ENCODE measurements at regions not wholly inside any gene's neighbourhood (a gene's known extent, or its start where the extent isn't known, plus 50 kb on each side); places are given as distances from the start of the nearest gene placed in this dataset.
A peak's percentile ranks its signal among the peaks of the same experiment; 100 is the strongest.

- Histone ChIP-seq H3K27ac (ENCODE audit: low read length) (no peak overlapping the region), H3K9ac (ENCODE audit: low read length) (no peak overlapping the region), H2AFZ (ENCODE audit: low read length) (no peak overlapping the region), H3K4me3 (ENCODE audit: low read length) (no peak overlapping the region), H3K4me1 (ENCODE audit: insufficient read depth, low read length) (peaks cover 28% of the 10 kb centered on the region), H3K79me2 (ENCODE audit: low read length) (no peaks in the 10 kb centered on the region), H3K36me3 (ENCODE audit: low read depth, low read length) (no peaks in the 10 kb centered on the region), H4K20me1 (ENCODE audit: low read length) (no peaks in the 10 kb centered on the region), H3K4me2 (ENCODE audit: low read length) (no peak overlapping the region), H3F3A (ENCODE audit: low read length, unreplicated experiment) (no peaks in the 10 kb centered on the region), H3K27me3 (ENCODE audit: low read length) (no peaks in the 10 kb centered on the region), H3K9me3 (ENCODE audit: low read length) (no peaks in the 10 kb centered on the region), H3K9me2 (replicated peaks; ENCODE audit: low read length) (no peaks in the 10 kb centered on the region; the same call in 1 of the 2 replicates)
- ChIA-PET CTCF (no interaction called here), POLR2A (ENCODE audit: unreplicated experiment) (no interaction called here)
- TF ChIP-seq, protein P1, sequence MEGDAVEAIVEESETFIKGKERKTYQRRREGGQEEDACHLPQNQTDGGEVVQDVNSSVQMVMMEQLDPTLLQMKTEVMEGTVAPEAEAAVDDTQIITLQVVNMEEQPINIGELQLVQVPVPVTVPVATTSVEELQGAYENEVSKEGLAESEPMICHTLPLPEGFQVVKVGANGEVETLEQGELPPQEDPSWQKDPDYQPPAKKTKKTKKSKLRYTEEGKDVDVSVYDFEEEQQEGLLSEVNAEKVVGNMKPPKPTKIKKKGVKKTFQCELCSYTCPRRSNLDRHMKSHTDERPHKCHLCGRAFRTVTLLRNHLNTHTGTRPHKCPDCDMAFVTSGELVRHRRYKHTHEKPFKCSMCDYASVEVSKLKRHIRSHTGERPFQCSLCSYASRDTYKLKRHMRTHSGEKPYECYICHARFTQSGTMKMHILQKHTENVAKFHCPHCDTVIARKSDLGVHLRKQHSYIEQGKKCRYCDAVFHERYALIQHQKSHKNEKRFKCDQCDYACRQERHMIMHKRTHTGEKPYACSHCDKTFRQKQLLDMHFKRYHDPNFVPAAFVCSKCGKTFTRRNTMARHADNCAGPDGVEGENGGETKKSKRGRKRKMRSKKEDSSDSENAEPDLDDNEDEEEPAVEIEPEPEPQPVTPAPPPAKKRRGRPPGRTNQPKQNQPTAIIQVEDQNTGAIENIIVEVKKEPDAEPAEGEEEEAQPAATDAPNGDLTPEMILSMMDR (conservative IDR thresholded peaks at IDR 0.05; ENCODE audit: low read depth, low read length) = no peak
- TF ChIP-seq EZH2phosphoT487 (IDR thresholded peaks at IDR 0.05; ENCODE audit: borderline replicate concordance, low read length) = no peak
- no peak for TF ChIP-seq EZH2 (IDR thresholded peaks at IDR 0.05; ENCODE audit: low read length, unreplicated experiment)
- ATAC-seq = no peak
- no TSS peak for BruUV-seq (replicated peaks)
- intact Hi-C loops (cut with micrococcal nuclease) = loop anchor here (5.0 to 10.0 kb wide), 3 partner anchors 50 to 262 kb away; no protein-coding TSS in a partner anchor
- DNase-seq = no peak
These were observed 193.6 kb upstream of the RASSF8 start for GRCh38 chr12:25764892-25765291.

DNA sequence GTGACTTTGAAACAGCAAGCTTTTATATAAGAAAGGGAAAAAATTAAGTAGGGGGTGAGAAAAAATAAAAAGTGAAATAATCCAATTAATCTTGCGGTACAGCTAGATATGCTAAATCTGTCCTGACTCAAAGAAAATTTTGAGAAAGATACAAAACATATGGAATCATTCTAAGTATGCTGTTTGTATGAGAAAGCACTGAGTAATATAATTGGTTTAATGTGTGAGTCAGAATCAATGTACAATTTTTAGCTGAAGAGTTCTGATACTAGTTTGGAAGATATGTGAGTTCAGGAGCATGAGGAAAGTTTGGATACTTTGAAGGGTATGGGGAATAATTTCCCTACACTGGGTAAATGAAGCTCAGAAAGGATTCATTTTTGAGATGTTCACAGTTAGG is 190.9 kb upstream of the RASSF8 start:
- H3K9ac ChIP-seq (ENCODE audit: low read length) = no peak overlapping the region
- TF ChIP-seq, protein P1 (conservative IDR thresholded peaks at IDR 0.05; ENCODE audit: low read depth, low read length) = no peak
- TF ChIP-seq EZH2phosphoT487 (IDR thresholded peaks at IDR 0.05; ENCODE audit: borderline replicate concordance, low read length) (no peak), EZH2 (IDR thresholded peaks at IDR 0.05; ENCODE audit: low read length, unreplicated experiment) (no peak)
- no TSS peak for BruUV-seq (replicated peaks)
- no peak overlapping the region for H3K27ac ChIP-seq (ENCODE audit: low read length)
- no peaks in the 10 kb centered on the region for H3K36me3 ChIP-seq (ENCODE audit: low read depth, low read length)
- H3K4me2 ChIP-seq (ENCODE audit: low read length) = peak overlapping the region; percentile 39
- CTCF ChIA-PET = no interaction called here
- no peaks in the 10 kb centered on the region for H4K20me1 ChIP-seq (ENCODE audit: low read length)
- H3K4me1 ChIP-seq (ENCODE audit: insufficient read depth, low read length) = peaks cover 28% of the 10 kb centered on the region
- no peaks in the 10 kb centered on the region for H3K9me2 ChIP-seq (replicated peaks; ENCODE audit: low read length)
- no peaks in the 10 kb centered on the region for H3K27me3 ChIP-seq (ENCODE audit: low read length)
- DNase-seq (peak; percentile 79), ATAC-seq (peak; percentile 69)
- no peak overlapping the region for H3K4me3 ChIP-seq (ENCODE audit: low read length)
- H3F3A ChIP-seq (ENCODE audit: low read length, unreplicated experiment) = no peaks in the 10 kb centered on the region
- no peaks in the 10 kb centered on the region for H3K9me3 ChIP-seq (ENCODE audit: low read length)
- intact Hi-C loops (cut with micrococcal nuclease) = loop anchor here (5.0 to 10.0 kb wide), 3 partner anchors 47 to 260 kb away; no protein-coding TSS in a partner anchor
- H2AFZ ChIP-seq (ENCODE audit: low read length) = no peak overlapping the region
- POLR2A ChIA-PET (ENCODE audit: unreplicated experiment) = interaction anchor here (0.5 kb wide), 1 partner anchor 271 kb away, joined by 4 read pairs; no protein-coding TSS in a partner anchor
- no peaks in the 10 kb centered on the region for H3K79me2 ChIP-seq (ENCODE audit: low read length)

GRCh38 chr12:25768151-25768550 is 190.3 kb upstream of the RASSF8 start:
- DNase-seq (no peak), ATAC-seq (no peak)
- H4K20me1 ChIP-seq (ENCODE audit: low read length) = no peaks in the 10 kb centered on the region
- H3F3A ChIP-seq (ENCODE audit: low read length, unreplicated experiment) = no peaks in the 10 kb centered on the region
- BruUV-seq (replicated peaks) = no TSS peak
- H3K79me2 ChIP-seq (ENCODE audit: low read length) = no peaks in the 10 kb centered on the region
- 0 out of 2 replicates have a peak overlapping the region, but pooled peaks have one; percentile 39 for H3K27ac ChIP-seq (ENCODE audit: low read length)
- no peaks in the 10 kb centered on the region for H3K36me3 ChIP-seq (ENCODE audit: low read depth, low read length)
- no peak overlapping the region for H3K9ac ChIP-seq (ENCODE audit: low read length)
- POLR2A ChIA-PET (ENCODE audit: unreplicated experiment) = no interaction called here
- no peaks in the 10 kb centered on the region for H3K27me3 ChIP-seq (ENCODE audit: low read length)
- TF ChIP-seq EZH2phosphoT487 (IDR thresholded peaks at IDR 0.05; ENCODE audit: borderline replicate concordance, low read length) = no peak
- TF ChIP-seq, protein P1 (conservative IDR thresholded peaks at IDR 0.05; ENCODE audit: low read depth, low read length) = no peak
- peaks cover 28% of the 10 kb centered on the region for H3K4me1 ChIP-seq (ENCODE audit: insufficient read depth, low read length)
- H3K4me2 ChIP-seq (ENCODE audit: low read length) = peak overlapping the region; percentile 39
- H2AFZ ChIP-seq (ENCODE audit: low read length) = no peak overlapping the region
- no peaks in the 10 kb centered on the region for H3K9me3 ChIP-seq (ENCODE audit: low read length)
- no peaks in the 10 kb centered on the region for H3K9me2 ChIP-seq (replicated peaks; ENCODE audit: low read length)
- CTCF ChIA-PET = no interaction called here
- intact Hi-C loops (cut with micrococcal nuclease) = loop anchor here (5.0 to 10.0 kb wide), 3 partner anchors 47 to 259 kb away; no protein-coding TSS in a partner anchor
- no peak overlapping the region for H3K4me3 ChIP-seq (ENCODE audit: low read length)
